SK-N-MC (cell line): ENCODE measurements at regions not wholly inside any gene's neighbourhood (a gene's known extent, or its start where the extent isn't known, plus 50 kb on each side); places are given as distances from the start of the nearest gene placed in this dataset.

Source experiments
- DNase-seq: peaks from one replicate; pipeline ENCODE4 v3.0.0-alpha.2; 2011; ENCODE audit warnings: low read depth, low spot score
- H3K27ac ChIP-seq: fragments of 200-600 bp; sonication (generic); 2 replicates; pipeline ENCODE4 v1.5.1; 2016; ENCODE audit warnings: mixed run types
- H3K36me3 ChIP-seq: fragments of 200-600 bp; sonication (generic); 2 replicates; pipeline ENCODE4 v1.6.1; 2017; ENCODE audit warnings: antibody characterized with exemption, low read length, mixed read lengths; ENCODE audit not compliant: insufficient read depth
- H3K4me3 ChIP-seq: fragments of 200-600 bp; sonication (generic); 2 replicates; pipeline ENCODE4 v1.5.1; 2016
- H3K9ac ChIP-seq: fragments of 200-600 bp; sonication (generic); 2 replicates; pipeline ENCODE4 v1.8.0; 2017; ENCODE audit warnings: mixed run types, mixed read lengths; ENCODE audit not compliant: insufficient read length
- H3K9me3 ChIP-seq: fragments of 200-600 bp; sonication (generic); 2 replicates; pipeline ENCODE4 v1.6.1; 2017; ENCODE audit warnings: low read depth, mild to moderate bottlenecking, antibody characterized with exemption, low read length, moderate library complexity, mixed read lengths
- EZH2 ChIP-seq: fragments of 200-600 bp; sonication (generic); IDR thresholded peaks from one replicate; pipeline ENCODE4 v1.6.1; 2017; ENCODE audit warnings: antibody characterized with exemption
- FOXP2 ChIP-seq: optimal IDR thresholded peaks from 2 replicates; pipeline ENCODE3; 2011; ENCODE audit warnings: mild to moderate bottlenecking, moderate library complexity; ENCODE audit not compliant: insufficient read depth; ENCODE audit errors: extremely low read length, control extremely low read depth
- POLR2AphosphoS5 ChIP-seq: IDR thresholded peaks from 2 replicates; pipeline ENCODE4 v1.6.1; 2012; ENCODE audit warnings: mild to moderate bottlenecking, low read depth, low read length, borderline replicate concordance

DNA sequence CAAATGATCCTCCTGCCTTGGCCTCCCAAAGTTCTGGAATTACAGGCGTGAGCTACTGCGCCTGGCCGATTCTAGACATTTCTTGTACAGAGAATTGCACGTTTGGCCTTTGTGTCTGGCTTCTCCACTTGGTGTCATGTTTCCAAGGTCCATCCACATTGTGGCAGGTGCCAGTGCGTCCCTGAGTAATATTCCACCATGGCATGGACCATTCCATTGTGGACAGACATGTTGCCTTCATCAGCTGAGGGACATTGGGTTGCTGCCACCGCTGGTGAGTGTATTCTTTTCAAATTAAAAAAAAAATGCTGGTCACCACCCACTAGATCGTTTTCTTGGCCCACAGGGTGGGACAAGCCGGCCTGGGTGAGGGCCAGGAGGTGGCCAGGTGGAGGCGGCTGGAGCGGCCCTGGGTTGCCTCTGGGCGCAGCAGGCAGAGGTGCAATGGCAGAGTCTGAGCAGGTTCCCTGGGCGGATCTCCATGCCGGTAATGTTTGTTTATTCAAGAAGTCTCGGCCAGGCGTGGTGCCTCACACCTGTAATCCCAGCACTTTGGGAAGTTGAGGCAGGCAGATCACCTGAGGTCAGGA is 274.1 kb downstream of the SEC14L1 start:
- DNase-seq, result no peak
- Histone ChIP-seq H3K4me3 (no peak overlapping the region), H3K36me3 (peaks cover 22% of the 10 kb centered on the region), H3K9me3 (no peaks in the 10 kb centered on the region), H3K9ac (no peak overlapping the region), H3K27ac (no peak overlapping the region)
- no peak for TF ChIP-seq POLR2AphosphoS5
- no peak for TF ChIP-seq EZH2
- no peak for TF ChIP-seq FOXP2

DNA sequence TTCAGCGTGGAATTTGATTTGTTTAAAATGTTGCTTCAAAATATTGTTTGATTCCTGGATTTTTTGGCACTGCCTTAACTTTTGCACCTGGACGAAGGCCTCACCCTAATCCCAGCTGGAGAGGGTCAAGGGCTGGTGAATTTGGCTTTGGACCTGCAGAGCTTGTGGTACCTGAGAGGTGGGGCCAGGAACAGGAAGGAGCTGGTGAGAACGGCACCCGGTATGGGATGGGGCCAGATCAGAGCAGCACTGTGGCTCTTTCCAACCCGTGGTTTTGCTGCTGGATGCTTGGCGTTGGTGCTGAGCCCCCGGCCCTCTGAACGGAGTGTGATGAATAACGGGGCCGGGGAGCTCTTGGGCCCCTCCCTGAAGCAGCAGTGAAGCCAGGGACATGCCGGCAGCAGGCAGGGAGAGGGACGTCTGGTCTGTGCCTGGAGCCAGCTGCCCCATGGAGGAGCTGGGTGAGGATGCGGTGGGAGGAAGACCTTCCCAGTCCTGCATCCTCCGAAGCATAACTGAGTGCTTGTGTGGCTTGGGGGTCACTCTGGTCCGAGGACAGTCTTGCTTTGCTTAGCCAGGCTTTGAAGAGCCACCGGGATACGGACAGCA is 275.4 kb downstream of the SEC14L1 start:
- Histone ChIP-seq H3K27ac (no peak overlapping the region), H3K36me3 (peaks cover 16% of the 10 kb centered on the region), H3K4me3 (no peak overlapping the region), H3K9ac (no peak overlapping the region), H3K9me3 (no peaks in the 10 kb centered on the region)
- DNase-seq, result no peak
- TF ChIP-seq FOXP2, result no peak
- no peak for TF ChIP-seq POLR2AphosphoS5
- no peak for TF ChIP-seq EZH2

DNA sequence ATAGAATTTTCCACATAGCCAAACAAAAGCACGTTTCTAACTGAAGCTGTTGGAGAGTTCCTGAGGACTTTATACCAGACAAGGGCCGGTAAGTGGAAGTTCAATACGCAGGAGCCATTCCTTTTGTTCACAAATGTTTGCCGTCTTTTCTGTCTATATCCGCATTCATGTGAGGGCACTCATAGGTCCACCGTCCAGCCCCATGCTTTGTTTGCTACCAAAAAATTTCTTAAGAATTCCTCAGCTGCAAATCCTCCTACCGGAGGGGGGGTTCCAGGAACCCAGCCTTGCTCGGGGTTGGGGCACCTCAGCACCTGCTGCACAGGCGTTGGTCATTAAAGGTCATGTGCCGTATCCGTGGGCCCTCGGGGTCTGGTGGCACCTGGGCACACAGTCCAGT is 276.8 kb downstream of the SEC14L1 start:
- Histone ChIP-seq H3K9me3 (no peaks in the 10 kb centered on the region), H3K9ac (no peak overlapping the region), H3K36me3 (peaks cover 6% of the 10 kb centered on the region; the same call in 1 of the 2 replicates), H3K27ac (peak overlapping the region; percentile 42; the same call in 1 of the 2 replicates), H3K4me3 (no peak overlapping the region)
- TF ChIP-seq EZH2 (no peak), POLR2AphosphoS5 (no peak), FOXP2 (no peak)
- no peak for DNase-seq

DNA sequence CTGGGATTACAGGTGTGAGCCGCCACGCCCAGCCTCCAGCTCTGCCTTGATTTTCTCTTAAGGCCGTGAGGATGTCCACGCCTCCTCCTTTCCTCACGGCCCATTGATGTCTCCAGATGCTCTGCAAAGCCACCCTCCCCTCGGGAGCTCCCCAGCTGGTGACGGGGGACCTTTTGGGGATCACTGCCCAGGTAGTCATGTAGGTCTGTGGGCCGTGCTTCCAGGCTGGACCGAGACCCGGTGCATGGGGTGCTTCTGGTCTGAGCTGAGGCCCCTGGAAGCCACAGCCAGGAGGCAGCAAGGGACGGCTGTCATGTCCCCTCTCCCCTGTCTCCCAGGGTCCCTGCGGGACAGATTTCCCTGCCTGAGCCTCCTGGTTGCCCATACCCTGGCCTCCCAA is 277.8 kb downstream of the SEC14L1 start:
- H3K36me3 ChIP-seq, result no peaks in the 10 kb centered on the region
- no peak overlapping the region for H3K4me3 ChIP-seq
- TF ChIP-seq FOXP2, result no peak
- no peak for TF ChIP-seq POLR2AphosphoS5
- no peak for TF ChIP-seq EZH2
- H3K27ac ChIP-seq, result no peak overlapping the region
- H3K9ac ChIP-seq, result no peak overlapping the region
- no peak for DNase-seq
- no peaks in the 10 kb centered on the region for H3K9me3 ChIP-seq

- DNase-seq, result no peak
- no peak overlapping the region for H3K9ac ChIP-seq
- no peaks in the 10 kb centered on the region for H3K9me3 ChIP-seq
- H3K27ac ChIP-seq, result no peak overlapping the region
- TF ChIP-seq EZH2 (no peak), FOXP2 (no peak), POLR2AphosphoS5 (no peak)
- no peak overlapping the region for H3K4me3 ChIP-seq
- no peaks in the 10 kb centered on the region for H3K36me3 ChIP-seq
Observed at GRCh38 chr17:77419095-77419494, 278.3 kb downstream of the SEC14L1 start.

GRCh38 chr17:77419547-77420094 is 278.9 kb downstream of the SEC14L1 start:
- Histone ChIP-seq H3K36me3 (no peaks in the 10 kb centered on the region), H3K9ac (no peak overlapping the region), H3K9me3 (no peaks in the 10 kb centered on the region), H3K27ac (peak overlapping the region; percentile 2; the same call in 1 of the 2 replicates), H3K4me3 (no peak overlapping the region)
- no peak for DNase-seq
- TF ChIP-seq FOXP2 (no peak), EZH2 (no peak), POLR2AphosphoS5 (no peak)

- H3K36me3 ChIP-seq, result no peaks in the 10 kb centered on the region
- H3K4me3 ChIP-seq, result peak overlapping the region; percentile 66
- no peak for TF ChIP-seq POLR2AphosphoS5
- TF ChIP-seq FOXP2, result no peak
- TF ChIP-seq EZH2, result no peak
- peak overlapping the region; percentile 51; the same call in 1 of the 2 replicates for H3K27ac ChIP-seq
- no peak overlapping the region for H3K9ac ChIP-seq
- DNase-seq, result no peak
- no peaks in the 10 kb centered on the region for H3K9me3 ChIP-seq
Observed at GRCh38 chr17:77420095-77420803, 279.5 kb downstream of the SEC14L1 start.
